Stimulated activated CD8-positive, alpha-beta memory T cell treated with anti-CD3 and anti-CD28 coated beads, Interleukin-12 subunit alpha, Interleukin-12 subunit beta, amount 100 ng/mL, for 24 hours (primary cell): ENCODE measurements at regions not wholly inside any gene's neighbourhood (a gene's known extent, or its start where the extent isn't known, plus 50 kb on each side); places are given as distances from the start of the nearest gene placed in this dataset.
"Not testable (repeated sequence)": the region's sequence is repeated elsewhere in the genome, so short reads cannot be mapped to it uniquely, and the experiment has no call there.

Source experiments
- DNase-seq: peaks from one replicate; pipeline ENCODE4 v3.0.0-alpha.2; 2020; ENCODE audit errors: extremely low read depth

DNA sequence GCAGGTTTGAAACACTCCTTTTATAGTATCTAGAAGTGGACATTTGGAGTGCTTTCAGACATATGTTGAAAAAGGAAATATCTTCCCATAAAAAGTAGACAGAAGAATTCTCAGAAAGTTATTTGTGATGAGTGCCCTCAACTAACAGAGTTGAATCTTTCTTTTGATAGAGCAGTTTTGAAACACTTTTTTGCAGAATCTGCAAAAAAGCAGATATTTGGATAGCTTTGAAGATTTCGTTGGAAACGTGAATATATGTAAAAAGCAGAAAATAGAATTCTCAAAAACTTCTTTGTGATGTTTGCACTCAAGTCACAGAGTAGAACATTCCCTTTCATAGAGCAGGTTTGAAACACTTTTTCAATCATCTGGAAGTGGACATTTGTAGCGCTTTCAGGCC, 676.4 kb upstream of the ZNF337 start:
- DNase-seq: not testable (repeated sequence)

DNA sequence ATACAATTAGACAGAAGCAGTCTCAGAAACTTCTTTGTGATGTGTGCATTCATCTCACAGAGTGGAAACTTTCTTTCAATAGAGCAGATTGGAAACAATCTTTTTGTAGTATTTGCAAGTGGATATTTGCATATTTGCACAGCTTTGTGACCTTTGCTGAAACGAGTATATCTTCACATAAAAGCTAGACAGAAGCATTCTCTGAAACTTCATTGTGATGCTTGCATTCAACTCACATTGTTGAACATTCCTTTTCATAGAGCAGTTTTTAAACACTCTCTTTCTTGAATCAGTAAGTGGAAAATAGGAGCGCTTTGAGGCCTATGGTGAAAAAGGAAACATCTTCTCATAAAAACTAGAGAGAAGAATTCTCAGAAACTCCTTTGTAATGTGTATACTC, 657.9 kb upstream of the ZNF337 start:
- DNase-seq: no peak

DNA sequence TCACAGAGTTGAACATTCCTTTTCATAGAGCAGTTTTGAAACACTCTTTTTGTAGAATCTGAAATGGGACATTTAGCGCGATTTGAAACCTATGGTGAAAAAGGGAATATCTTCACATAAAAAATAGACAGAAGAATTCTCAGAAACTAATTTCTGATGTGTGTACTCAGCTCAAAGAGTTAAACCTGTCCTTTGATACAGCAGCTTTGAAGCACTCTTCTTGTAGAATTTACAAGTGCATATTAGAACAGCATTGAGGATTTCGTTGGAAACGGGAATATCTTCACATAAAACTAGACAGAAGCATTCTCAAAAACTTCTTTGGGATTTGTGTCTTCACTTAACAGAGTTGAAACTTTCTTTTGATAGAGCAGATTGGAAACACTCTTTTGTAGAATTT, 650.7 kb upstream of the ZNF337 start:
- DNase-seq: no peak

DNA sequence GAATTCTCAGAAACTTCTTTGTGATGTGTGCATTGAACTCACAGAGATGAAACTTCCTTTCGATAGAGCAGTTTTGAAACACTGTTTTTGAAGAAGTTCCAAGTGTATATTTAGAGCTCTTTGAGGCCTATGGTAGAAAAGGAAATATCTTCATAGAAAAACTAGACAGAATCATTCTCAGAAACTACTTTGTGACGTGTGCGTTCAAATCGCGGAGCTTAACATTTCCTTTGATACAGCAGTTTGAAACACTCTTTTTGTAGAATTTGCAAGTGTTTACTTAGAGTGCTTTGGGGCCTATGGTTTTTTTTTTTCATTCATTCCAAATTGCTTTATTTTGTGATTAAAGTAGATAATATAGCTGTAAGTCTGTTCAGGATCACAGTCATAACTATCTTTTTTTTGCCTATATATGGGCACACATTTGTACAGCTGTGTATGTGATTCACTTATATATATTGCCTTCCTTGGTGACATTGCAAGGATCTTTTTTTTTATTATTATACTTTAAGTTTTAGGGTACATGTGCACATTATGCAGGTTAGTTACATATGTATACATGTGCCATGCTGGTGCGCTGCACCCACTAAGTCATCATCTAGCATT, 643.9 kb upstream of the ZNF337 start:
- DNase-seq: not testable (repeated sequence)

DNA sequence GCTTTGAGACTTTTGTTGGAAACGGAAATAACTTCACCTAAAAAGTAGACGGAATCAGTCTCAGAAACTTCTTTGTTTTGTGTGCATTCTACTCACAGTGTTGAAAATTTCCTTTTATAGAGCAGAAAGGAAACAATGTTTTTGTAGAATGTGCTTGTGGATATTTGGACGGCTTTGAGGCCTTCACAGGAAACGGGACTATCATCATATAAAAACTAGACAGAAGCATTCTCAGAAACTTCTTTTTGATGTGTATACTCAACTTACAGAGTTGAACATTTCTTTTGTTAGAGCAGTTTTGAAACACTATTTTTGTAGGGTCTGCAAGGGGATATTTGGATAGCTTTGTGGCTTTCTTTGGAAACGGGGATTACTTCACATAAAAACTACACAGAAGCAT, 627.5 kb upstream of the ZNF337 start:
- DNase-seq: no peak

DNA sequence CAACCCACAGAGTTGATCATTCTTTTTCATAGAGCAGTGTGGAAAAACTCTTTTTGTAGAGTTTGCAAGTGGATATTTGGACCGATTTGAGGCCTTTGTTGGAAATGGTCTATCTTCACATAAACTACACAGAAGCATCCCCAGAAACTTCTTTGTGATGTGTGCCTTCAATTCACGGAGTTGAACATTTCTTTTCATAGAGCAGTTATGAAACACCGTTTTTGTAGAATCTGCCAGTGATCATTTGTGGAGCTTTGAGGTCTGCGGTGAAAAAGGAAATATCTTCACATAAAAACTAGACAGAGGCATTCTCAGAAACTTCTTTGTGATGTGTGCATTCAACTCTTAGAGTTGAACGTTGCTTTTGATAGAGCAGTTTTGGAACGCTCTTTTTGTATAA, 618.4 kb upstream of the ZNF337 start:
- DNase-seq: no peak

DNA sequence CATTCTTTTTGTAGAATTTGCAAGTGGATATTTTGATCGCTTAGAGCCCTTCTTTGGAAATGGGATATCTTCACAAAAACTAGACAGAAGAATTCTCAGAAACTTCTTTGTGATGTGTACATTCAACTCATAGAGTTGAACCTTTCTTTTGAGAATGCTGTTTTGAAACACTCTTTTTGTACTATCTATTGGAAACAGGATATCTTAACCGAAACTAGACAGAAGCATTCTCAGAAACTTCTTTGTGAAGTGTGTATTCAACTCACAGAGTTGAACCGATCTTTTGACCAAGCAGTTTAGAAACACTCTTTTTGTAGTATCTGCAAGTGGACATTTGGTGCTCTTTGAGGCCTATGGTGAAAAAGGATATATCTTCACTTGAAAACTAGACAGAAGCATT, 613.1 kb upstream of the ZNF337 start:
- not testable (repeated sequence) for DNase-seq

DNA sequence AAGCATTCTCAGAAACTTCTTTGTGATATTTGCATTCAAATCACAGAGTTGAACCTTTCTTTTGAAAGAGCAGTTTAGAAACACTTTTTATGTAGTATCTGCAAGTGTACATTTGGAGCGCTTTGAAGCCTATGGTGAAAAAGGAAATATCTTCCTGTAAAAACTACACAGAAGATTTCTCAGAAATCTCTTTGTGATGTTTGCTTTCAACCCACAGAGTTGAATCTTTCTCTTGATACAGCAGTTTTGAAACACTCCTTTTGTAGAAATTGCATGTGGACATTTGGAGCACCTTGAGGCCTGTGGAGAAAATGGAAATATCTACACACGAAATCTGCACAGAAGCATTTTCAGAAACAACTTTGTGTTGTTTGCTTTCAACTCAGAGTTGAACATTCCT, 612.3 kb upstream of the ZNF337 start:
- no peak for DNase-seq

DNA sequence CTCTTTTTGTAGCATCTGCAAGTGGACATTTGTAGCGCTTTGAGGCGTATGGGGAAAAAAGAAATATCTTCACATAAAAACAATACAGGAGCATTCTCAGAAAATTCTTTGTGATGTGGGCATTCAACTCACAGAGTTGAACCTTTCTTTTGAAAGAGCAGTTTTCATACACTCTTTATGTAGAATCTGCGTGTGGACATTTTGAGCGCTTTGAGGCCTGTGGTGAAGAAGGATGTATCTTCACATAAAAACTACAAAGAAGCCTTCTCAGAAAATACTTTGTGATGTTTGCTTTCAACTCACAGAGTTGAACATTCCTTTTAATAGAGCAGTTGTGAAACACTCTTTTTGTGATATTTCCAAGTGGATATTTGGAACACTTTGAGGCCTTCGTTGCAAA, 598.4 kb upstream of the ZNF337 start:
- DNase-seq: no peak

DNA sequence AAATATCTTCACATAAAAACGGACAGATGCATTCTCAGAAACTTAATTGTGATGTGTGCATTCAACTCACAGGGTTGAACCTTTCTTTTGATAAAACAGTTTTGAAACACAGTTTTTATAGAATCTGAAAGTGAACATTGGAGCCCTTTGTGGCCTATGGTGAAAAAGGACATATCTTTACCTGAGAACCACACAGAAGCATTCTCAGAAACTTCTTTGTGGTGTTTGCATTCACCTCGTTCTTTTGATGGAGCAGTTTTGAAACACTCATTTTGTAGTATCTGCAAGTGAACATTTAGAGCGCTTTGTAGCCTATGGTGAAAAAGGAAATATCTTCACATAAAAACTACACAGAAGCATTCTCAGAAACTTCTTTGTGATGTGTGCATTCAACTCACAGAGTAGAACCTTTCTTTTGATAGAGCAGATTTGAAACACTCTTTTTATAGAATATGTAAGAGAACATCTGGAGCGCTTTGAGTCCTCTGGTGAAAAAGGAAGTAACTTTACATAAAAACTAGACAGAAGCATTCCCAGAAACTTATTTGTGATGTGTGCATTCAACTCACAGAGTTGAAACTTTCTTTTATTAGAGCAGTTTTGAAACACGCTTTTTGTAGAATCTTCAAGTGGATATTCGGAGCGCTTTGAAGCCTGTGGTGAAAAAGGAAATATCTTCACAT, 591.9 kb upstream of the ZNF337 start:
- DNase-seq: not testable (repeated sequence)

DNA sequence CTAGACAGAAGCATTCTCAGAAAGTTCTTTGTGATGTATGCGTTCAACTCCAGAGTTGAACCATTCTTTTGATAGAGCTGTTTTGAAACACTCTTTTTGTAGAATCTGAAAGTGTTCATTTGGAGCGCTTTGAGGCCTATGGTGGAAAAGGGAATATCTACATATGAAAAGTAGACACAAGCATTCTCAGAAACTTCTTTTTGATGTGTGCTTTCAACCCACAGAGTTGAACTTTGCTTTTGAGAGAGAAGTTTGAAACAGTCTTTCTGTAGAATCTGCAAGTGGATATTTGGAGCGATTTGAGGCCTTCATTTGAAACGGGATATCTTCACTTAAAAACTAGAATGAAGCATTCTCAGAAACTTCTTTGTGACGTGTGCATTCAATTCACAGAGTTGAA, 582.6 kb upstream of the ZNF337 start:
- DNase-seq: no peak

DNA sequence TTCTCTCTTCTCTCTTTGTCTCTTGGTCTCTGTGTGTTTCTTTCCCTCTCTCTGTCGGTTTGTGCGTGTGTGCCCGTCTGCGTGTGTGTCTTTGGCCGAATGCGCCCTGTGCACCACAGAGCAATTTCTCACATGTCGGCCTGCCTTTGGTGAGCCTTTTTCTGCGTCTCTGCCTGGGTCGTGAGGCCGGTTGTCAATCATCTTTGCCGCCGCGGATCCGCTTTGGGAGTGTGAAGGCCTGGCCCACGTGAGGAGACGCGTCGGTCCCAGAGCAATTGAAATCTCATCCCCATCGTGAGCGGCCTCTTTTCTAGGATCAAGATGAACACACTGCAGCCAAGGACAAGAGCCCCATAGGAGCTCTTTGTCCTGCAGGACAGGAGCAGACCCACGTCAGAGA, 580.7 kb upstream of the ZNF337 start:
- no peak for DNase-seq

DNA sequence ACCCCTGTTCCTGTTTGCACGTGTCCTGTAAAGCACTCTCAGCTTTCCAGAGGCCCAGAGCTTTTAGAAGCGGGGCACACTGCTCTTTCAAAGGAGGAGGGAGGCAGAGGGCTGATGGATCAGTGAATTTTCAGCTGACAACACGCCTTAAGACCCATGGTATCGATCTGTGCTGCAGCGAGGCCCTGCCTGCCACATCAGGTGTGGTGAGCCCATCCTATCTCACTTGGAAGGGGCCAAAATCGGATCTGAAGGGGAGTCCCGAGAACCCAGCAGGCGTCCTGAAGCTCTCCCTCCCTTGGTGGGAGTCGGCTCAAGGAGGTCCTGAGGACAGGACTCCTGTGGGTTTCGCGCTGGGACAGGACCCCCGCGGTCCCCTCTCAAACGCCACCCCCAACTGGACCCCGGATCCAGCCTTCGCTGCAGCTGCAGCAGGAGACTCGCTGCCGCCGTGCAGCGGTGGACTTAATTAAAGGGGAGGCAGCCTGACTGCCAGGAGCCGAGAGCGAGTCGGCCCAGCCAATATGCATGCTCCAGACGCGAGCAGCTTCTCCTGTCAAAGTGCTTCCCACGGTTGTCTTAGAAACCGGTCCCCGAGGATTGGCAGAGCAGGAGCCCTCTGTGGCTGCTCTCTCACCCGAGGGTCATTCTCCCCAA, 580.0 kb upstream of the ZNF337 start:
- DNase-seq: no peak

DNA sequence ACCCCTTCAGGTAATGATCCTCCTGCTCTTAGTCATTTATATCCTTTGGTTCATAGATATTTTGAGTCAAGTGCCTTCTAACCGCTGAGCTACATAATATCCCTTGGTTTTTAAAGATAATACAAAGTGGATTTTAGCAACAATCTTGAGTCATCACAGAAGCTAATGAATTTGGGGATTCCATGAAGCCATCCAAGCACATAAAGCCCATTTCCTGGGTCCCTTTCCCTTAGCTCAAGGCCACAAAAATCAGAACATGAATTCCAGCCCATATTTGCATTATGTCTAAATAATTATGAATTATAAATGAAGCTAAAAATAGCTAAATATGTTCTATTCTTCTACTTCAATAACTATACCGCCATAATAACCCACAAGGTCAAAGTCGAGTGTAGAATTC, 572.1 kb upstream of the ZNF337 start:
- not testable (repeated sequence) for DNase-seq

DNA sequence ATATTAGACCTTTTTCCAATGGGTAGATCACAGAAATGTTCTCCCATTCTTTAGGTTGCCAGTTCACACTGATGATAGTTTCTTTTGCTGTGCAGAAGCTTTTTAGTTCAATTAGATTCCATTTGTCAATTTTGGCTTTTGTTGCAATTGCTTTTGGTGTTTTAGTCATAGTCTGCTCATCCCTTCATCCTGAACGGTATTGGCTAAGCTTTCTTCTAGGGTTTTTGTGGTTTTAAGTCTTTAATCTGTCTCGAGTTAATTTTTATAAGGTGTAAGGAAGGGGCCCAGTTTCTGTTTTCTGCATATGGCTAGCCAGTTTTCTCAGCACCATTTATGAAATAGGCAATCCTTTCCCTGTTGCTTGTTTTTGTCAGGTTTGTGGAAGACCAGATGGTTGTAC, 564.3 kb upstream of the ZNF337 start:
- DNase-seq: not testable (repeated sequence)

DNA sequence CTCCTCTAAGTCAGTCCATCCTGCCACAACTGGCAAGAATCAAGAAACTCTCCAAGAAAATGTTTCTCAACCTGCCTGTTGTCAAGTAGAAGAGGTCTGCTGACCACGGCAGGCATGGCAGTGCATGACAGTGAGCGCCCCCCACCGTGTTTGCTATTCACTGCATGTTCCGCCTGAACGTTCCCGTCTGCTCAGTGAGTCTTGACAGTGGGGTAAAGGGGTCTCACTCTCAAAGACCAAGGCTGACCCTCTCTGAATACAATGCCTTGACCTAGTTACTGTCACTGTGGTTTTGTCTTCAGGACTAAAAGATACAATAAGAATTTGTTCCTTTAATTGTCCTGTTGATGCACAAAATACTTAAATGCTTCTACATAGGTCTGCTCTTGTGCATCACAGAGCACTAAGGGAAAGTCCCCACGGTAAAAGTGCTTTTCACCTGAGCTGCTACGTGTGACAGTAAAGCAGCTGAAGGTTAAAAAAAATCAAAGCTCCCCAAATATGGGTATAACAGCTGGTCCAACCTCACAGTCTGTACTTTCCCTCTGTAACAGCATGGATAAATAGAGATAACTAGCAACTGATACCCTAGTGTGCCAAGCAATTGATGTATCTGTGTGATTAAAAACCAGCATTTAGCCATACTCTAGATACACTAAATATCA, 555.8 kb upstream of the ZNF337 start:
- DNase-seq: not testable (repeated sequence)

DNA sequence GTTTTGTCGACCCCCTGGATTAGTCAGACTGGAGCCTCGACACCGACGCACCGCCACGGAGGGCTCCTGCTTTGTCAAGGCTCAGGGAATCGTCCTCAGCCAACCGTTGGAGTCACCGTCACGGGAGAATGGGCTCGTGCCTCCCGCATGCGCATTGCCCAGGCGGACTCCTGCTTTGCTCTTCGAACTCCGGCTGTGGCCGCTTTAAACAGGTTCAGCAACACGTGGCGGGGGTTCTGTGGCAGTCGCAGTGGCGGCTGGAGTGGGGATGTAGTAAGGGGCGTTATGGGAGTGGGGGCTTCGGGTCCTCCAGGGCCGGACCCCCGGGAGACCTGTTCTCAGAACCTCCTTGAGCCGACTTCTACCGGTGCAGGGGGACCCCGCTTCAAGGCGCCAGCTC, 554.7 kb upstream of the ZNF337 start:
- not testable (repeated sequence) for DNase-seq

DNA sequence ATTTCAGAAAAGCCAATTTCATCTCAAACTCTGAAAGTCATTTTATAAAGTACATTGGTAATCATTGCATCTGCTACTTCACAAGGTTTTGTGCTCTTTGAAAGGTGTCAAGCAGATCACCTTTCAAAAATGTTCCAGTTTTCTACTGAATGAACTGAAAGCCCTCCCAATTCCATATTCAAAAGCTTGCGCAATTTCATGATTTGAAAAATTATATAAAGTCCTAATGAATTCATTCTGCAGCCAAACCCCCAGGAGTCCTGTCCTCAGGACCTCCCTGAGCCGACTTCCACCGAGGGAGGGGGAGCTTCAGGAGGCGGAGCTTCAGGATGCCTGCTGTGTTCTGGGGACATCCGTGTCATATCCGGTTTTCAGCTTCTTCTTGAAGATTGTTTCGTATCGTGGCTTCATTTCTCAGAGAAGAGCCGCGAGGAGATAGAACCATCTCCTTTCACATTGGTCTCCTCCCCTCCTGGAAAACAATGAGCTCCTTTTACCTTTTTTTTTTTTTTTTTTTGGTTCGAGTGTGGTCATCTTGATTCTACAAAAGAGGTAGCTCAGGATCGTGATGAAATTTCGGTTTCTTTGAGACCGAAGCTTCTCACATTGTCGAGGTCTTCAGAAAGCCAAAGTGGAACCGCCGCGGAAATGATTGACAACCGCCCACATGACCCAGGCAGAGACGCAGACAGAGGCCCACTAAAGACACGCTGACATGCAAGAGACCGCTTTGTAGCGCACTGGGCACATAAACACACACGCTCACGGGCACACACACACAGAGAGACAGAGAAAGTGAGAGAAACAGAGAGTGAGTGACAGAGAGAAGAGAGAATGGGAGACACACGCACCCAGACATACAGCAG, 553.8 kb upstream of the ZNF337 start:
- DNase-seq: not testable (repeated sequence)

DNA sequence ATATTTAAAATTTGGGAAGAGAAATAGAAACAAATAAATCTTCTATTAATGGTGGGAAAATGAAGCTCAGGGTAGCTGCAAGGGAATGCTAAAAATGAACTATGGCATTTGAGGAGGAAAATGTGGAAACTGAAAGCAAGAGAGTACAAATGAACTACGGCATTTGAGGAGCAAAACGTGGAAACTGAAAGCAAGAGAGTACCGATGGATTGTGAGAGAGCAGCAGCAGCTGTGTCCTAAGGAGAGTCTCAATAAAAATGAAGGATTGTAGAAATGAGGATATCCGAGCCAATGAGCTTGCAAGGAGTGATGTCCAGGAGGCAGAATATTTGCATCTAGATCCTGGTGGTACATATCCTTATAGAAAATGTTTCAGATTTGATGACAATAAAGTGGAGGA, 547.1 kb upstream of the ZNF337 start:
- DNase-seq: no peak

DNA sequence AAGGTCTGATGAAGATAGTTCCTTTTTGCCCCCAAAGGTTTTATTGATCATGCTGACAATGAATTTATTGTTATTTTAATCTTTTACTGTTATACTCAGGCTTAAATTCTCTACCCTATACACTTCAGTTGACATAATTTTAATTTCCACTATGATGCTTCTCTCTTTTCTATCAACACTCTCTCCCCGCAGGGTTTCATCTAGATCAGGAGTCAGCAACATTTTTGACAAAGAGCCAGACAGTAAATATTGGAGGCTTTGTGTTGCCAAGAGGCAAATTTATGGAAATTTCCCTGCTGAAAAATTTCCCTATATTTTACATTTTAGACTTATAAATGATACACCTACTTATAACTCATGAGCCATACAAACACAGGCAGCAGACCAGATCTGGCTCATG, 524.0 kb upstream of the ZNF337 start:
- DNase-seq: not testable (repeated sequence)

DNA sequence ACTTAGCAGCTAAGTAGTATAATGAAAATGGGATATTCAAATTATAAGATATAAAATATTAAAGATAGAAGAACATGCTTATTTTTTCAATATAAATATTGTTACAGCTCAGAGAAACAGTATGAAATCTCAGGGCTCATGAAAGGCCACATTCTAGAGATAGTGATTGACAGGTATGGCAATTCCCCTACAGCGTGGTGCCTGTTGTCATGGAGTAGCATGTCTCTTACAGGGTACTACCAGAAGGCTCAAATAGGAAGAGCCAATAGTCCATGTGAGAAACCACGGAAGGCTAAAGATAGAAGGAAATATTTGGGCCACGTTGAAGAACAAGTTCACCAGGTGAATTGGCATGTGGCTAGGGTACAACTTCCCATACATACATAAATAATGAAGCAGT, 522.9 kb upstream of the ZNF337 start:
- DNase-seq: not testable (repeated sequence)

DNA sequence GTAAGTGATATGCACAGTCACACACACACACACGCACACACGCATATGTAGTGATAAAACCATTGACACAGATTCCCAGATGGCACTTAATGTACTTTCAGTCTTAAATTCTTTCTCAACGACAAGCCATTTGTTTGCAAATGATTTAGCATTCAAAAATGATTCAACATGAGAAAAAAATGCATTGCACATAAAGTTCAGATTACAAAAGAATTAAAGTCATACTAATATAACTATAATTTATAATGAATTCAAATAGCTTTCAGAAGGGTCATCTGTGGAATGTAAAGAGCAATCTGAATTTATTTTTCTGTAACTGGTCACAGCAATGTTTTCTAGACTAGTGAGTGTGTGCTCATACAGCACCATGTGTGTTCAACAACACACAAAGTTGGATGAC, 521.6 kb upstream of the ZNF337 start:
- DNase-seq: no peak
